HFFc6 (cell line): ENCODE measurements at regions not wholly inside any gene's neighbourhood (a gene's known extent, or its start where the extent isn't known, plus 50 kb on each side); places are given as distances from the start of the nearest gene placed in this dataset.
A peak's percentile ranks its signal among the peaks of the same experiment; 100 is the strongest.
"Not testable (repeated sequence)": the region's sequence is repeated elsewhere in the genome, so short reads cannot be mapped to it uniquely, and the experiment has no call there.

Experiments
- DNase-seq: peaks from one replicate; pipeline ENCODE4 v3.0.0-alpha.2; 2018
- H3K27ac Mint-ChIP-seq: 2 replicates; pipeline ENCODE4 v1.8.0; 2020; ENCODE audit warnings: mild to moderate bottlenecking, mixed read lengths
- H3K27me3 Mint-ChIP-seq: 2 replicates; pipeline ENCODE4 v1.8.0; 2021; ENCODE audit warnings: mild to moderate bottlenecking, moderate library complexity, mixed read lengths; ENCODE audit not compliant: insufficient read depth
- H3K36me3 Mint-ChIP-seq: 2 replicates; pipeline ENCODE4 v1.8.0; 2021; ENCODE audit warnings: low read depth, mixed read lengths
- H3K4me1 Mint-ChIP-seq: 2 replicates; pipeline ENCODE4 v1.8.0; 2020; ENCODE audit warnings: low read depth, mixed read lengths
- H3K4me3 Mint-ChIP-seq: 2 replicates; pipeline ENCODE4 v1.8.0; 2020; ENCODE audit warnings: mild to moderate bottlenecking, moderate library complexity, mixed read lengths
- H3K9me3 Mint-ChIP-seq: 2 replicates; pipeline ENCODE4 v1.8.0; 2020; ENCODE audit warnings: mild to moderate bottlenecking, mixed read lengths
- TF ChIP-seq, protein P1 (sequence below): fragments of 200-600 bp; sonication (generic); IDR thresholded peaks from 2 replicates; pipeline ENCODE4 v1.5.0; 2021; ENCODE audit warnings: antibody characterized with exemption, mild to moderate bottlenecking

DNA sequence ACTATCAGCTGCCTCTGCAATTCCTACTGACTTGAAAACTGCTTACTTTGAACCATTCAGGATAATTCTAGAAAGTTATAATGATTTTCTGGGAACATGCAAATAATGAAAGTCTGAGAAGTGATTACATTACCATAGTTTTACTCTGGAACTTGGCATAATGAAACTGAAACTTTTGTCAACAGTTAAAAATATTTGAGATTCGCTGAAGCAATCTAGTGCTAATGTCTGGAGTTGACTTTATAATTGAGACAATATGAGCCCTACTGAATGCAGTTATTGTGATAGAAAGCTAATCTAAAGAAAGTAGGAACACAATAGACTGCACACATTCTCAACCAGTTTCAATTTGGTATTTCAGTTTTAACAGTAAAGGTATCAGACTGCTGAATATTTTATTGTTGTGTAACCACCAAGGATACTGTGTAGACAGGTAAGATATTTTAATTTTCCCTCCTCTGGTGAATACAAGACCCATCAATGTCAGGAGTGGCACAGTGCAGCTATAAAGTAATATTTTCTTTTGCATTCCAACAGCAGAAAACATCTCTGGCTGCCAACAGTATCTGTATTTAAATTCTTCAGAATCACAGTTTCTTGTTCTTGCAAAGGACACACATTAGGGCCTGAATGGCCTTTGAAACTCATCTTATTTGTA is 483.5 kb downstream of the ATP23 start:
- H3K27ac Mint-ChIP-seq = peak overlapping the region; percentile 97
- peak overlapping the region; percentile 79 for H3K4me3 Mint-ChIP-seq
- peaks cover 78% of the 10 kb centered on the region for H3K4me1 Mint-ChIP-seq
- peaks cover 42% of the 10 kb centered on the region for H3K36me3 Mint-ChIP-seq
- DNase-seq = no peak
- TF ChIP-seq, protein P1, sequence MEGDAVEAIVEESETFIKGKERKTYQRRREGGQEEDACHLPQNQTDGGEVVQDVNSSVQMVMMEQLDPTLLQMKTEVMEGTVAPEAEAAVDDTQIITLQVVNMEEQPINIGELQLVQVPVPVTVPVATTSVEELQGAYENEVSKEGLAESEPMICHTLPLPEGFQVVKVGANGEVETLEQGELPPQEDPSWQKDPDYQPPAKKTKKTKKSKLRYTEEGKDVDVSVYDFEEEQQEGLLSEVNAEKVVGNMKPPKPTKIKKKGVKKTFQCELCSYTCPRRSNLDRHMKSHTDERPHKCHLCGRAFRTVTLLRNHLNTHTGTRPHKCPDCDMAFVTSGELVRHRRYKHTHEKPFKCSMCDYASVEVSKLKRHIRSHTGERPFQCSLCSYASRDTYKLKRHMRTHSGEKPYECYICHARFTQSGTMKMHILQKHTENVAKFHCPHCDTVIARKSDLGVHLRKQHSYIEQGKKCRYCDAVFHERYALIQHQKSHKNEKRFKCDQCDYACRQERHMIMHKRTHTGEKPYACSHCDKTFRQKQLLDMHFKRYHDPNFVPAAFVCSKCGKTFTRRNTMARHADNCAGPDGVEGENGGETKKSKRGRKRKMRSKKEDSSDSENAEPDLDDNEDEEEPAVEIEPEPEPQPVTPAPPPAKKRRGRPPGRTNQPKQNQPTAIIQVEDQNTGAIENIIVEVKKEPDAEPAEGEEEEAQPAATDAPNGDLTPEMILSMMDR = no peak
- H3K27me3 Mint-ChIP-seq = no peaks in the 10 kb centered on the region; the same call in 1 of the 2 replicates
- peaks cover 6% of the 10 kb centered on the region; the same call in 1 of the 2 replicates for H3K9me3 Mint-ChIP-seq

DNA sequence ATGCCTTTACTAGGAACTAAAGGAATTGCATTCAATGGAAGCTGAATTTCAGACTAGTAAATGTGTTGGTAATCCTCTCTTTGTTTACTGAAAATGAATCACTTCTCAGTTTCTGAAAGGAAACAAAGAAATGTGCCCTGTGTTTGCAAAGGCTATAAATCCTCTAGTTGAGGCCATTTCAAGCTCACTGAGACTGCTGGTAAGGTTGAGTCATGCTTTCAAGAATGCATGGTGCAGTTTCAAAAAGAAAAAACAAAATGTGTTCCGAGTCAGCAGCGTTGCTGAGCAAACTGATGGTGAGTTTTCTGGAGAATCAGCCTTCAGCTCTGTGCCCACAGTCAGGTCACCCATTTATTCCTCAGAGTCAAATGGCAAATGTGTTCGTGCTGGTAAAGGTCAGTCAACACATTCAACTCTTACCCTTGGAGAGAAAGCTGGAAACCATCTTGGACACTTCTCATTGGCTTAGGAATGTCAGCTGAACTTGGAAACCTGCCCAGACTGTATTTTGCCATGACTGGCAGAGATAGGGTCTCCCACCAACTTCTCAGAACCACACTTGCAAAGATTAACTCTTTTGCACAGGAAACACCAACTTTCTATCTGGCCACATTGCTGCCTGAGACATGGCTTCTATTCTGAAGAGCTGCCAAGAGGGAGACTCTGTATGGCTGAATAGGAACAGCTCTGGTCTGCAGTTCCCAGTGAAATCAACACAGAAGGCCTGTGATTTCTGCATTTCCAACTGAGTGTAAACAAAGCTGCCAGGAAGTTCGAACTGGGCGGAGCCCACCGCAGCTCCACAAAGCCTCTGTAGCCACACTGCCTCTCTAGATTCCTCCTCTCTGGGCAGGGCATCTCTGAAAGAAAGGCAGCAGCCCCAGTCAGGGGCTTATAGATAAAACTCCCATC is 484.4 kb downstream of the ATP23 start:
- Mint-ChIP-seq H3K4me1 (peaks cover 69% of the 10 kb centered on the region), H3K36me3 (peaks cover 47% of the 10 kb centered on the region), H3K9me3 (peaks cover 6% of the 10 kb centered on the region; the same call in 1 of the 2 replicates), H3K27ac (peak overlapping the region; percentile 97), H3K4me3 (peak overlapping the region; percentile 79), H3K27me3 (no peaks in the 10 kb centered on the region; the same call in 1 of the 2 replicates)
- TF ChIP-seq, protein P1 = no peak
- DNase-seq = peak; percentile 92

DNA sequence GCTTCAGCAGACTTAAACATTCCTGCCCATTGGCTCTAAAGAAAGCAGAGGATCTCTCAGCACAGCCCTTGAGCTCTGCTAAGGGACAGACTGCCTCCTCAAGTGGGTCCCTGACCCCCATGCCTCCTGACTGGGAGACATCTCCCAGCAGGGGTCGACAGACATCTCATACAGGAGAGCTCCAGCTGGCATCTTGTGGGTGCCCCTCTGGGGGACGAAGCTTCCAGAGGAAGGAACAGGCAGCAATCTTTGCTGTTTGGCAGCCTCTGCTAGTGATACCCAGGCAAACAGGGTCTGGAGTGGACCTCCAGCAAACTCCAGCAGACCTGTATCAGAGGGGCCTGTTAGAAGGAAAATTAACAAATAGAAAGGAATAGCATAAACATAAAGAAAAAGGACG is 485.1 kb downstream of the ATP23 start:
- Mint-ChIP-seq H3K4me3 (peak overlapping the region; percentile 79), H3K27ac (peak overlapping the region; percentile 97), H3K4me1 (peaks cover 62% of the 10 kb centered on the region), H3K36me3 (peaks cover 47% of the 10 kb centered on the region)
- not testable (repeated sequence) for H3K9me3 Mint-ChIP-seq, DNase-seq, H3K27me3 Mint-ChIP-seq
- TF ChIP-seq, protein P1 = 0 out of 2 replicates have a peak, but pooled peaks have one; percentile 30

DNA sequence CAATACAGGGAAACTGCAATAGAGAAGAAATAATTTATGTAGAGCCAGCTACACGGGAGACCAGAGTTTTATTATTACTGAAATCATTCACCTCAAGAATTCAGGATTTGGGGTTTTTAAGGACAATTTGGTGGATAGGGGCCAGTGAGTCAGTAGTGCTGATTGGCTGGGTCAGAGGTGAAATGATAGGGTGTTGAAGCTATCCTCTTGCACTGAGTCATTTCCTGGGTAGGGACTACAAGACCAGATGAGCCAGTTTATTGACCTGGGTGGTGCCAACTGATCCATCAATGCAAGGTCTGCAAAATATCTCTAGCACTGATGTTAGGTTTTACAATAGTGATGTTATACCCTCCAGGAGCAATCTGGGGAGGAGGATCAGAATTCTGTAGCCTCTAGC is 486.3 kb downstream of the LRIG3 start:
- peak; percentile 68 for DNase-seq
- TF ChIP-seq, protein P1 = no peak
- Mint-ChIP-seq H3K4me3 (peak overlapping the region; percentile 5; the same call in 1 of the 2 replicates), H3K4me1 (peaks cover 54% of the 10 kb centered on the region), H3K36me3 (peaks cover 14% of the 10 kb centered on the region), H3K27ac (peak overlapping the region; percentile 20; the same call in 1 of the 2 replicates), H3K9me3 (no peaks in the 10 kb centered on the region), H3K27me3 (no peaks in the 10 kb centered on the region)

DNA sequence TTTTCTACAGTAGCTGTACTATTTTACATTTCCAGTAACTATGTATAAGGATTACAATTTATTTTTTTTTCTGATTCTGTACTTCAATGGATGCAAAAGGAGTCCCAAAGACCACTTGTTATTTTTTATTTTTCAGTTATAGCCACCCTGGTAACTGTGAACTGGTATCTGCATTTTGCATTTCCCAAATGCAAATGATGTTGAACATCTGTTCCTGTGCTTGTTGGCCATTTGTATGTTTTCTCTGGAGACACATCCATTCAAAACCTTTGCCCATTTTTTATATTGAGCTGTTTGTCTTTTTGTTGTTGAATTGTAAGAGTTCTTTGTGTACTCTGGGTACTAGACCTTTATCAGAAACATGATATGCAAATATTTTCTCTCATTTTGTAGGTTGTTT is 485.6 kb downstream of the LRIG3 start:
- no peak overlapping the region for H3K4me3 Mint-ChIP-seq
- DNase-seq = no peak
- H3K27me3 Mint-ChIP-seq = no peaks in the 10 kb centered on the region
- H3K4me1 Mint-ChIP-seq = peaks cover 52% of the 10 kb centered on the region
- TF ChIP-seq, protein P1 = no peak
- no peak overlapping the region for H3K27ac Mint-ChIP-seq
- H3K36me3 Mint-ChIP-seq = peaks cover 7% of the 10 kb centered on the region; the same call in 1 of the 2 replicates
- no peaks in the 10 kb centered on the region for H3K9me3 Mint-ChIP-seq
